GM21528 (cell line): ENCODE measurements at regions not wholly inside any gene's neighbourhood (a gene's known extent, or its start where the extent isn't known, plus 50 kb on each side); places are given as distances from the start of the nearest gene placed in this dataset.

Source experiments
- ATAC-seq: cut with Tn5 transposase; IDR thresholded peaks from one replicate; pipeline ENCODE4 v1.9.1; 2021; ENCODE audit warnings: mild to moderate bottlenecking, moderate library complexity; ENCODE audit not compliant: unreplicated experiment, low FRiP score

DNA sequence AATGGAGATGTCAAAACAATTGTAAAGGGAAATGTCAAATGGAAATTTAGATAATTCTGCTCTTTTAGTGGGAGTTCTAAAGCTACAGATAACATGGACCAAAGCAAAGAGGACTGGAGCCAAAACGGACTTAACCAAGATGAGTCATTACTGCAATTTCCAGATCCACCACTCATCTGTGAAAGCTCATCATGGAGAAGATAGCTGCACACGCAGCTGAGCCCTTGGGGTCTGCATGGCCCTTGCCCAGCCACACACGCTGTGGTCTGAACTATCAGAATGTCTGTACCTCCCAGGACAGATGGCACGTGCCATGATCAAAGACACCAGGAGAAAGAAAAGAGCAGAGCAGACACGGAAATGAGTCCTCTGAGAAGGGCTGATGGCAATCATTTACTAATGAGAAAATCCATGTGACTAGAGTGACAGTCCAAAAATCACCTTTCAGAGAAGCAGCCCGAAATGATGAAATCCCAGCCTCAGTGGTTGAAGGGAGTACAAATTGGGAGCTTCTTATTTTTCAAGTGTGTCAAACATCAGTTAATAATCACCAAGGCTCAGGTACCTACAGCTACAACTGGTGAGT lies 177.9 kb upstream of the MGMT start:
- ATAC-seq: no peak

DNA sequence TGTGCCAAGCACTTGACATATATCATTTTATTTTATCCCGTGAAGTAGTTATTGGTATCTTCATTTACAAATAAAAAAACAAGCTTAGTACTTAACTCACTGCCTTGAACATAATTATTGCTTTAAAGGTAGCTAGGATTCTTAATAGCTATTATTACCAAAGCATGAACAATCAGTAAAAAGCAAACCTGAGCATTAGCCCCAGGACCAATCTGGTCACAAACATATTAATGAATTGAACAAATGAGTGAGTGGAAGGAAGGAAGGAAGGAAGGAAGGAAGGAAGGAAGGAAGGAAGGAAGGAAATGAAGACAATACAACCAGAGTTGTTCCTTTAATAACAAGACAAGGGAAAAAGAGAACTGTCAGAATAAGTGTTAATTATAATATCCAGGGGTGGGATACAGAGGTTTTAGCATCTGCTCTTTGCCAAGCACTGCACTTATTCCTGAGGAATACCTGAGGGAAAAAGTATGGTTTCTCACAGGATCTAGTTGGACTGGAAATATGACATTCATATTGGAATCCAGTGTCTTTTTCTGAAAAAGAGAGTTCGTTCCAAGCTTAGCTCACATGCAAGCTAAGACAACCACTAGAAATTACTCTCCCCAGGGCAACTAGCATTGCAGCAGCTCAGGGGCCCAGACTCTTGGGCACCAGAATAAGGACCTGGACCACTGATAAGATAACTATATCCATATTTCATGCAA lies 172.9 kb upstream of the MGMT start:
- no peak for ATAC-seq

DNA sequence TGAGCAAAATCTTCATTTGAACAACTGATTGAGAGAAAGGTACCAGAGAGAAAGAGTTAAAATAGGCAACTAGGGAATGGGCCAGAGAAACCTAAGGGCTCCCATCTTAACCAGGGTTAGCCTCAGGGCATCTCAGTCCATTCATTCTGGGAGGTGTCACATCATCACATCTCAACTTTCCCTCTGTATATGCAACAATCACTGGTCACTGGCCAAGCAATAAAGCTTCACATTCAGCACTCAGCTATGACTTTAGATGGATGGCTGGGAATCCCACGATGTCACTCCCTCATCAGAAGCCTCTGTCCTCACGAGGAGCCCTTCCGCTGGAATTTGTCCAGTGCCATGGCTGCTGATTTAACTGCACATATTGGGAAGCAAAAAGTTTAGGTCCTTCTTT lies 172.1 kb upstream of the MGMT start:
- ATAC-seq: no peak

DNA sequence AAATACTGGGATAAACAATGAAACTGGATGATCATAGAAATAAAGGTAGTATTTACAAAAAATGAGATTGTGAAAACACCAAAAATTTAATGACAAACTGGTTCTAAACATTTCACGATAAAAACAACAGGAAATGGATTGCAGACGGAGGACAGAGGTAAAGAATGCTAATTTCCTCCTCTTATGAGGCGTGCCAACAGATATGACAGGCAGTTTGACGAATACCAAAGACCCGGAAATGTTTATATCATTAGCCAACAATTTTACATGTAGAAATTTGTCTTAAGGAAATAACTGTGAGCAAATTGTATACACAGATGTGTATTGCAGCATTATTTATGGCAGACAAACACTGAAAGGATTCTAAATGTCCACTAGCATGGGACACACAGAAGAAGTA lies 162.0 kb upstream of the MGMT start:
- ATAC-seq: no peak

DNA sequence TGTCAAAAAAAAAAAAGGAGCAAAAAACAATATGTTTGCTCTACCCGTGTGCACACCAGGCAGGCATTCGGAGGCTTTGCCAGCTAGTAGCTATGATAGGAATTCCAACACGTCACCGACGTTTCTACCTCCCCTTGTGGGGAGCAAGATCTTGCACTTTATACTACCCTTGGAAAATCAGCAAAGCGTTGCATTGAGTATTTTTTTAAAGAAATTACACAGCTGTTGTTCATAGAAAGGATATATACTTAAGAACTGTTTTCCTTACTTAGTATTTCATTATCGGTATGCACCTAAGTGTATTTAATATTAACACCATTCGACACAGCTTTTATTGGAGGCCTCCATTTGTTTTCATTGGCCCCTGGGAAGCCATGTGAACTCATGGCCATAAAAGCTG lies 159.9 kb upstream of the MGMT start:
- no peak for ATAC-seq

DNA sequence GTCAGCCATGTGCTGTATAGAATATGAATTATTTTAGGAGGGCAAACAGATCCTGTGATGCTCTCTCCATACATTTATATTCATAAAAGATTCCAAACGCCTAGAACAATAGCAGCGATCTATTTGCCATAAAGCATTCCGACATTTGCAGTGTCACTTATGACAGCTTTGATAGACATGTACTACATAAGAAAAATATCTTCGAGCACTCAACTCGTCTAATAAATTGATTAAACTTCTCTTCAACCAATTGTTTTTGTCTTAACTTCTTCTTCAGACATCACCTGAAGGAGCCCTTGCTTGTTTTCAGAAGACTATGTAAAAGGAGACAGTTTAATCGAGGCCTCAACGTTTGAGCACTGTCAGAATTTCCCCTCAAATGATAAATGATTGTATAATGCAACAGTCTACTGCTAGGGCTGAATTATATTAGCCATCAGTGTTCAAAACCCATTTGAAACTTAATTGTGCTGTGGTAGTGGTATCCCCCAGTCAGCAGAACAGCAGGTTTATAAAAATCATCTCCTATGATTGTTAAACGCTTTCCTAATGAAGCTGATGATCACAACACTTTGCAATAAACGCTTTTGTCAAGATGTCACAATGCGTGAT lies 158.0 kb upstream of the MGMT start:
- ATAC-seq: no peak

DNA sequence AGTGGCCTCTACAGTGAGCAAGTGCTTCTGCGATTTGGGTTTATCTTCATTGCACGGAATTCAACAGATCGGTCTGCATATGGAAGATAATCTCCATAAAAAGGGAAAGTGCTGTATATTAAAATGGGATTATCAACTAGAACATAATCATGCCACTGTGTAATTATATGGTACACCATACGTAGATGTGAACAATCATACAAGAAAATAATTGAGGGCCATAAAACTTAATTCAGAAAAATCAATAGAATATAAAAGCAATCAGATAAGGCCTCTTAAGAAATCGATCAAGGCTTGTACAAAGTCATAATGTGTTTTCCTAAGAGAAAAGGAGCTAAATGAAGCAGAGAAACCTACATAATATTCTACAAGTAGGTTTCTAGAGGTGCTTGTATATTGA lies 157.5 kb upstream of the MGMT start:
- ATAC-seq: no peak

DNA sequence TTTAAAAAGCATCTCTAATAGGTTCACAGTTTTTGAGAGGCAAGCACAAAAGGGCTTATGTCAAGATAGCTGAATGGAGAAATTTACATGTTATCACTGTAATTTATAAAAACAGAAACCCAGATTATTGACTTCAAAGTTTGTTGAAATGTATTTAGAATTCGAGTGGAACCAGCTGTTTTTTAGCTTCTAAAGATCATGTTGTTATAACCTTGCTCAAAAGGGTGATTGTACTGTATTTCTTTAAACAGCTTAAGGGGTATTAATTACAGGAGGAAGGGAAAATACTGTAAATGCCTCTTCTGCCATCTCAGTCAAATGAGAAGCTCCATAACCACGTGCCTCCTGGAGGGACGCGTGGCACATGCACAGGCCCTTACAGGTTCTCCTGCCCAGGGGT lies 156.2 kb upstream of the MGMT start:
- no peak for ATAC-seq

DNA sequence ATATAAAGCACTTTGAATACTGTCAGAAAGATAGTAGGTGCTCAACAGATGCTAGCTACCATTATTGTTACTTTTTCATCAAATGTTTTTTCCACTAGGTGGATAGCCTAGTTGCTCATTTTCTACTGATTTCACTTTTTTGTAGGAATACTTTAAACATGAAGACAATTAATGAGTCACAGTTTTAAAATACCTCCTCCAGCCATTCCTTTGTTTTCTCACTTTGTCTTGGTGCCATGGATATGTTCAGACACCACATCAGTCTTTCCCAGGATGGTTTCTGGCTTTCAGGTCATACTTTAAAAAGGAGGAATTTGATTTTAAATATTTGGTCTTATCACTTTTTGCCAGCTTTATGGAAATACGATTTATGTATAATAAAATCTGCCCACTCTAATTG lies 147.1 kb upstream of the MGMT start:
- no peak for ATAC-seq

DNA sequence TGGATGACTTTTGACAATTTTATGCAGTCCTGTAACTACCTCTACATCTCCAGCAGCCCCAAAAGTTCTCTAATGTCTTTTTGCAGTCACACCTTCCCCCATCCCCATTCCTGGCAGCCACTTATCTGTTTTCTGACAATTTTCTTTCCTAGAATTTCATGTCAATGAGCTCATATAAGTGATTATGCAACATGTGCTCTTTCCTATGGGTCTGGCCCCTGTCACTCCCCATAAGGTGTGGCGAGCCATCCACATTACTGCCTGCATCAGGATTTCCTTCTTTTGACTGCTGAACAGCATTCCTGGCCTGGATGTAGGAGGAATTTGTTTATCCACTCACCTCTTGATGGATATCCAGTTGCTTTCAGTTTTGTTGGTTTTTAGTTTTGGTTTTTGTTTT lies 146.7 kb upstream of the MGMT start:
- no peak for ATAC-seq

DNA sequence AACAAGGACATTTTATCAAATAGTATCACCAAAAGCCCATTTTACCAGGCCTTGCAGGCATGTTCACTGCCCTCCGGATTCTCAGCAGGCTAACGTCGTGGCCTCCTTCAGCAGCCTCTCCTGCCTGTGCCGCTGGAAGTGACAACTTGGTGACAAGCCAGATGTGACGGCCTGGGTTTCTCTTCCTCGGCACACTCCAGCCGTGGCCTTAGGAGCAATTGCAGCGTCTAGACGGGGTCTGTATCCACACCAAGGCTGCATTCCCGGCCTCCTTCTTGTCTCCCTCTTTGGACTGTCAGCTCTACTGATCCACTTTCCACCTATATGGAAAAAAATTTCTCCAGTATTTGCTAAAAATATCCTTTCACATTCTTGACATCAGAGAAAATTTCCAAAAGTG lies 145.3 kb upstream of the MGMT start:
- ATAC-seq: no peak

DNA sequence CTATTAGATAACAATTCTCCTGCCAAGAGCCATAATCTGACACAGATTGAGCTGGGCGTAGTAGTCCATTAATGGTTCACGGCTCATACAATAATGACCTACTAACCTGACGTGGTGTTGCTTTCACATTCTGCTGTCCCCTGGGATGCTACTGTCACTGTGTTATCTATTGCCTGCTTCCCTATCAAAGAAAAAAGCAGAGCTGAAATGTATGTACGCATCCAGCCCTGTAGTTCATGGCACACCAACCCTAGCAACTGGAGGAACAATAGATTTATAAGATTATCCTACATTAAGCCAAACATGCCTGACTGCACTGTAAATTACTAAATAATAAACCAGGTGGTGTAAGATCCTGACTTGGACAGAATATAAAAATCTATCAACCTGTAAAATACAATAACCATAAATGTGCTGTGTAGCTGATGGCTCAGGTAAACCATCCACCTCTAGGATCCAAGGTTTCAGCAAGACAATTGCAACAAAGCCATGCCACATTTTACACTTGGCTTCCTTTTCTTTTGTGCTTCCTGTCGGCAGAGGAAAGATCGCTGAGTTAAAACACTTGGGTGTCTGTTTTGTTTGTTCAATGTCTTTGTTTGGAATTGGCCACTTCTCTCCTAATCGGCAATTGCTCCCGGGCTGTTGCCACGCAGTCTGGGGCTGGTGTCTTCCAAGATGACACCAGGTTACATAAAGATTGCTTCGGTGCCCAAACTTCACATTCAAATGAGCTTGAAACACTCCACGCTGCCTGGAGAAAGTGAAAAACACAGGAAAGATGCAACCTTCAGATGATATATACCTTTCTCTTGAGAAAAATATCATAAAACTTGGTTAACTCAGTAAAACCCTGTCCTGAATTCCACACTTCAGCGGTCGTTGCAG lies 143.9 kb upstream of the MGMT start:
- no peak for ATAC-seq

DNA sequence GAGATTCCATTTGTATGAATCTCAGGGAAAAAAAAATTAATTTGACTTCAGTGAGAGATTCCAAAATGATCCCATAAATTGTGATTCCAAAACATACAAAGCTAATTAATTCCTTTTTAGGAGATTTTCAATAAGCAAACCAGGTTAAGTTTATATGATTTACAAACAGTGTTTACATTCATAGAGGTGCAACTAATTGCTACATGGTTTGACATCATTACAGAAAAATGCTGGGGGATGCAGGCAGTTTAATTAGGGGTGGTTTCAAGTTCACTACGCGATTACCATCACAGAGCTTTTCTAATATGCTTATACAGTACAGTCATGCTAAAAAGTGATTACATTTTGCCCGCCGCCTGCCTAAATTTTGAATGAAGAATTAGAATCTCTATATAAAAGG lies 143.2 kb upstream of the MGMT start:
- ATAC-seq: no peak

DNA sequence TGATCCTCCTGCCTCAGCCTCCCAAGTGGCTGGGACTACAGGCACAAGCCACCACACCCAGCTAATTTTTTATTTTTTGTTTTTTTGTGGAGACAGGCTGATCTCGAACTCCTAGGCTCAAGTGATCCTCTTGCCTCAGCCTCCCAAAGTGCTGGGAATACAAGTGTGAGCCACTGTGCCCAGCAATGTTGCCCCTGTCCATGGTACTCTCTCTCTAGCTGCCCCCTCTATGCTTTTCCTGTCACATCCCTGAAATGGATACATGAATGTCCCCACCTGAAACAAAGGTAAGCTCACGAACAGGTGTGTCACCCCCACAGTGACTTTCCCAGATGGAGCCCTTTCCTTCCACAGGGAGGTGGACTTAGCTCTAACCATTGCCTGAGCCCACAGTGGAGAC lies 141.1 kb upstream of the MGMT start:
- ATAC-seq: no peak

DNA sequence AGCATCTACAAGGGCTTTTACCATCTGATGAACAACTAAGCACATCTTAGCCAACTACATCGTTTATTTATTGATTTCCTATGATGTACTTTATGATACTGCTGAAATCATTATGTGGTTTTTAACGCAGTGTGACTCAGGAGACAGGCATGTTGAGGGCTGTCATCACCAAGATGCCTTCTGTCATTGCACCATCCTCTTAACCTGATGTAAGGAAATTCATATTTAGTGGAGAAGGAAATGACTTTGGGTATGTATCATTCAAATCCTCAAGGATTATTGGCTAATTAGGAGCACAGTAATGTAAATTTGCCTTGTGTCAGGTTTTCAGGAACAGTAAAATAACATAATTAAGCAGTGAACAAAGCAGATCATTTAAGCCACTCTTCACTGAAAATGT lies 138.5 kb upstream of the MGMT start:
- no peak for ATAC-seq

DNA sequence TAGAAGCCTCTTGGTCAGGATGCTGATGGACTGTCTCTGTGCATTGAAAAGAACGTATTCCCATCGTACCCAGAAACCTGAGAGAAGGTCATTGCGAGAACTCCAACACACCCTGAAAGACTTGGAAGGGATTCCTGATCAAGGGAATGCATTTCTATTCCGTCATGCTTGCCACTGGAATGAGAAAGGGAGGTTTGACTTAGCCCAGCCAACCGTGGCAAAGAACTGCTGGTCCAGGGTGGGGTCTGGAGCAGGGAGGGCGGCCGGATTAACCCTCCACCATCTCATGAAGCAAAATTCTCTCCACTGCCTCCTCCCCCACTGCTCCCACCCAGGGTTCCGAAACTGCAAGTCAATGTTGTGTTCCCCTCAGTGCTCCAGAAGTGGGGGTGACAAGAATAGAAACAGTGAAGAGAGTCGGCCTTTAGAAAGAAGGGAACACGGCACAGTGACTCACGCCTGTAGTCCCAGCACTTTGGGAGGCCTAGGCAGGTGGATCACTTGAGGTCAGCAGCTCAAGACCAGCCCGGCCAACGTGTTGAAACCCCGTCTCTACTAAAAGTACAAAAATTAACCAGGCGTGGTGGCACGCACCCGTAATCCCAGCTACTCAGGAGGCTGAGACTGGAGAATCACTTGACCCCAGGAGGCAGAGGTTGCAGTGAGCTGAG lies 137.5 kb upstream of the MGMT start:
- no peak for ATAC-seq

DNA sequence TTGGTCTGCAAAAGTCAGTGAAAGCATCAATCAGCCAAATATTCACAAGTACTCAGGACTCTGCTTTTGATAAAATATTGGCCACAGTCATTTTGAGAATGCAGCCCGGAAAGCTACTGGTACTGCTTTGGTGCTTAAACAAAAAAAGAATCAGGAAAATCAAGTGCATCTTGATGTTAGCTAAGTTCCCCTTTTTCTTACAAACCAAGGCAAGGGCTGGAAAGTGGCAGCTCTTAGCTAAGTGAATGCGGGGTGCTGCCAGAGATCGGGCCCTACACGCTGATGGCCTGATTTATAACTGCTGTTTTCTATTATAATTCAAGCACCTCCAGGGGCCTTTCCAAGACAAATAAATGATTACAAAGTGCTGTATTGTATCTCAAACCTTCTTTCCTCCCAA lies 136.8 kb upstream of the MGMT start:
- no peak for ATAC-seq

DNA sequence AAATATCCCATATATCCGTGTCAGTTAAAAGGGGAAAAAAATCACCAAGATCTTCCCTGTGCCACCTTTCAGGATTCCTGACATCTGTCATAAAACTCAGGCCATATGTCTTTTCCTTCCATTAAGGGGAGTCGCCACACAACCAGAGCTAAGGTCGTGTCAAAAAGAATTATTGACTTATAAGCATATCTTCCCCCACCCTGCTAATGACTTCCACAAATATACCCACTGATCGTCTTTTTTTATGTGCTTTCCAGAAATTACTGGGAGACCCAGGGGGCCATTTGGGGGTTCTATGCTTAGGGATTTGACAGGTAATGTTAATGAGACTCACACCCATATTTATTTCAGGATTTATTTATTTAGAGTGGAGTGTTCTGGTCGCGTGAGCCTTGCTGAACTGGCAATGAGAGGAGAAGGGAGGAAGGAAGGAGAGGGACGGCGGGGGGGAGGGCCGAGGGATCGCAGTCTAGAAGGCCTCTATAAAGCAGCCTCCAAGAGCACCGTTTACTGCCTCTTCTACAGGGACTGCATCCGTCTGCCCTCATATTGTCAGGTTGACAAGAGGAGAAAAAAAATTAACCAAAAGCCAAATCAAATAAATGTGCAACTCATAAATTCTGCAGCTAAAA lies 135.7 kb upstream of the MGMT start:
- no peak for ATAC-seq

DNA sequence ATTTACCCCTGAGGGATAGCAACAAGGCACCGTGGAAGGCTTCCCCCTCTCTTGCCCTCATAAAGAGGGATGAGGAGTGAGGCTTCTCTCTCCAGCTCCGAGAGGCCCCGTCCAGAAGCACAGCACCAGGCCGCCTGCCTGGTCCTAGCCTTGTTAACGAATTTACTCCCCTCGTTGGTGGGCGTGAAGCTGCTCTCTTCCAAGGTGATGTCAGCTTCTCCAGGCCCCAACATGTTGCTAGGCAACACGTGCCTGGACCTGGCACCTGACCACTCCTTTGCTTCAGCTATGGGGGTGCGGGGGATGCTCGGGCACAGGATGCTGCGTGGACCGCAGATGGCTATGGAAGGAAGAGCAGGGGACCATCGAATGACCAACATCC lies 135.2 kb upstream of the MGMT start:
- ATAC-seq: no peak

DNA sequence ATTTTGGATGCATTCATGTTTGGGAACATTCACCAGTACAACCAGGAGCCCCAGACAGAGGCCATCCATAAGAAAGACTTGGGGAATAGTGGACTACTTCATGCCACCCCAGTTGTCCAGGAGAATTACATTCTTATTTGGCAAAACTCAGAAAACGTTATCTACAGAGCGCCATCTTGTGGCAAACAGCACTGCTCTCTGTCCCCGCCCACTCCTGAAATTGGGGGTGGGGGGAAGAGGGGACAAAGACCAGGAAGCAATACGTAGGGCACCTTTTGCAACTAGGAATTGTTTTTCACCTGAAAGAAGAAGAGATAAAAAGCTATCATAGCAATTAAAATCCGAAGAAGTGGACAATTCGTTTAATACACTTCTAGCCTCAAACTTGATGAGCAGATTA lies 134.6 kb upstream of the MGMT start:
- no peak for ATAC-seq
